ENCODE measurements at regions not wholly inside any gene's neighbourhood (a gene's known extent, or its start where the extent isn't known, plus 50 kb on each side); places are given as distances from the start of the nearest gene placed in this dataset.
"Not testable (repeated sequence)": the region's sequence is repeated elsewhere in the genome, so short reads cannot be mapped to it uniquely, and the experiment has no call there.

DNA sequence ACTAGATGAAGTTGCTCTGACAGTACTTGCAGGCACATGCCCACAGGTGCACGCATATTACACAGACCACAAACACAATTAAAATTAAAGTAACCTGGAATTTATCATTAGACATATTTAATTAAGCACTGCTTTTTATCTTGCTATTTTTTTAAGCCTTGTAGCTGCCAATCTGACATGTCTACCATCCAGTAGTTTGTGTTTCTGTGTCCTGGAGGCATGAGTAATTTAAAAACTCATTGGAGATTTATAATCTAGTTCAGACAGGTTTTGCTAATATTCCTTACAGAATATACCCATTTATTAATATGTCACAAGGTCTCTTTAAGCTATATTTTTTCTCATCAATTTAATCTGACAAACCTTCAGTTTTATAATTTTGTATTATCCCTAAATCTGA lies 445.0 kb upstream of the KLF6 start:
- no peak for DNase-seq (ENCODE audit: low spot score)

DNA sequence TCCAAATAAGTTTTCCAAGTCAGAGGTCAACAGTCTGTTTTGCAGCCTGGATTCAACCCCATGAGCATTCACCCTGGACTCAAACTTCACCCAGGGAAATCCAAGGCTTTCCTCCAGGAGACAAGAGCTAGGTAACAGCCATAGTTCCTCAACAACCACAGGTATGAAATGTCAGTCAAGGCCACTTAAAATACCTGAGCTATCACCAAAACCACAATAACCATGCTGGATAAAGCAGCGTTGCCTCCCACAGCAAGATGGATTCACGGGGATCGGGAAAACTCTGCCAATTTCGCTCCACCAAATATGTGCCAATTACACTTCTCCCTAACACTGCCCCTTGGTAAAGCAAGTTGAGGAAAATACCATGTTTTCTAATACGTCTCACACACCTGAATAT lies 444.1 kb upstream of the KLF6 start:
- no peak for DNase-seq (ENCODE audit: low spot score)

DNA sequence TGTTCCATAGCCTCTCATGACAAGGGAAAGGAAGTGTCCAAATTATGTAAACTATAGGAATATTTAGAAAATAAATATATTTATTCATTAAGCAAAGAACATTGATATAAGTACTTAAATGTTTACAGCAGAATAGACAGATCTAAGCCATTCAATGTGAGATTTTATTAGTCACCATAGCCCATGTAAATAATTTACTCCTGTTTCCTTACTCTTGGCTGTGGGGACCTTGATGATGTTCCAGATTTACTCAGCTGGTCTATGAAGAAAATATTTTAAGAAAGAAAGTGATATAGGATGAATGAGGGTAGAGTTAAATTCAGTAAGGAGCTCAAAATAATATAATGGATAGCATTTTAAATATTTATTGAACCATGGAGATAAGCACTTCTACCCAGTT lies 442.6 kb upstream of the KLF6 start:
- no peak for DNase-seq (ENCODE audit: low spot score)

DNA sequence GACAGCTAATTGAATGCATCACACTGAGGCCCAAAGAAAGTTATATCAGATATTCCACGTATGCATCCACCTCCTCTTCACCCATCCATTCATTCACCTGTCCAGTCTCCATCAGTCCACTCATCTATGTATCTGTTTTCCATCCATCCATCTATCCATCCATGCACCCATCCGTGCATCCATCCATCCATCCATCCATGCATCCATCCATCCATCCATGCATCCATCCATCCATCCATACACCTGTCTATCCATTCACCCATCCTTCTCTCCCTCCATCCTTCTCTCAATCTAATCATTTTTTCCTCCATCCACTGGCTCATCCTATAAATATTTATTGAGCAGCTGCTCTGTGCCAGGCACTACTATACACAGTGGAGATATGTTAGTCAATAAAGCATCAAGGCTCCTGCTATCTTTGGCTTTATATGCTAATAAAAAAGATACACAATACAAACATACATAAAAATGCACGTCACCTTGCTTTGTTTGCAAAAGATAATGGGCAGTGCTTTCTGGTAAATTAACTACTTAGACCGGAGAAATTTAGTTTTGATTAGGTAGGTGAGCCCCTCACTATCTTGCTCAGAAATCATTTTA lies 442.0 kb upstream of the KLF6 start:
- DNase-seq (ENCODE audit: low spot score): no peak

DNA sequence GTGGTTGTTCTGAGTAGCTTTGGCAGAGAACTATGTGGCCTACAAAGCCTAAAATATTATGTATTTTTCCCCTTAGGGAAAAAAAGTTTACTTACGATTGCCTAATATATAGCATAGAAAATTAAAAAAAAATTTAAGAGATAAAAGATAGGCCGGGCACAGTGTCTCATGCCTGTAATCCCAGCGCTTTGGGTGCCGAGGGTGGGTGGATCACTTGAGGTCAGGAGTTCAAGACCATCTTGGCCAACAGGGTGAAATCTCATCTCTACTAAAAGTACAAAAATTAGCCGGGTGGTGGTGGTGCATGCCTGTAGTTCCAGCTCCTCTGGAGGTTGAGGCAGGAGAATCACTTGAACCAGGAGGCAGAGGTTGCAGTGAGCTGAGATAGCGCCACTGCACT lies 439.2 kb upstream of the KLF6 start:
- no peak for DNase-seq (ENCODE audit: low spot score)

GRCh38 chr10:4221310-4221709 lies 436.3 kb upstream of the KLF6 start:
- DNase-seq (ENCODE audit: low spot score): not testable (repeated sequence)

DNA sequence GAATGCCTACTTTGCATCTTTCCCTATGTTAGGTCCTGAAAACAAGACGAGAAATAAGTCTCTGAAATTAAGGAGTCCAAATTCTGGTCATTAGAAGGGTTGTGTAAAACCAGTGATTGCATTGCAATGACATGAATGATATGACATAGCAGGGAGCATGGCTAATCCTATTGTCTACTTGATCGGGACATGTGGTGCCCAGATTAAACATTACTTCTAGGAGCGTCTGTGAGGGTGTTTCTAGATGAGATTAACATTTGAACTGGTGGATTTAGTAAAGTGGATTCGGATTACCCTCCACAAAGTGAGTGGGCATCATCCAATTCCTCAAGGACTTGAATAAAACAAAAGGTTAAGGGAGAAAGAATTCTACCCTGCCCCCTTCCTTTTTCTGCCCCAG lies 434.9 kb upstream of the KLF6 start:
- DNase-seq (ENCODE audit: low spot score): no peak

DNA sequence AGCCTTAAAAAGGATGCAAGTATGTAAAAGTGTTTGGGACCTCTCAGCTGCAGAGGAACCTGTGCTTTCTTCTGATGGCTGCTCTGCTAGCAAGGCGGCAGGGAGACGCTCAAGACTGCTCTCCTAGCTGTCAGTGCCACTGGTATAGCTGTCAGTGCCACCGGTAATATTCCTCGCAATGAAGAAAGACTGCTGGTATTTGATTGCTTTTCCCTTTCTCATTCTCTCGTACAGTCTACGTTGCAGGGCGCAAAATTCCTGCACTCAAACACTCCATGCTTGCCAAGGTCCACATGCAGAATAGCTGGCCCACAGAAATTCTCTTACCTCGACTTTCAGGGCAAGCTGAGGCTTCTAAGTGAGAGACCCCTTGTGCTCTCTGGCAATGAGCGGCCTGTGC lies 432.6 kb upstream of the KLF6 start:
- DNase-seq (ENCODE audit: low spot score): no peak

DNA sequence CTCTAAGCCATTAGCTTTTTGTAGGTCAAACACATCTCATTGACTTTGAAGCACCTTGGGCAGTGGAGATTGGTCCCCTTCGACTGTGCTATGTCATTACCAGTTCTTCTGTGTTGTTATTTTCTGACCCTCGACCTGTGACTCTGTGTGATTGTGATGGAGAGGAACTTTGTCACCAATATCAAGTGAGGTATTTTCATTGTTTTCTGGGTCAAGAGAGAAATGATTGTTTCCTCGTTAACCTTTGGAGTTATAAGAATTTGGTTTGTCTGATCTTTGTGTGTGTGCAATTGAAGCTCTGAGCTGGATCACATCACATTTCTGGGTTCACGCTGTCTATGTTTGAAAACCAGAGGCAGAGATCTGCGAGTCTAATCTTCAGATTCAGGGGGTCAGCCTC lies 432.2 kb upstream of the KLF6 start:
- DNase-seq (ENCODE audit: low spot score): no peak

- DNase-seq (ENCODE audit: low spot score): no peak
These were observed 431.7 kb upstream of the KLF6 start for GRCh38 chr10:4216726-4217125.

DNA sequence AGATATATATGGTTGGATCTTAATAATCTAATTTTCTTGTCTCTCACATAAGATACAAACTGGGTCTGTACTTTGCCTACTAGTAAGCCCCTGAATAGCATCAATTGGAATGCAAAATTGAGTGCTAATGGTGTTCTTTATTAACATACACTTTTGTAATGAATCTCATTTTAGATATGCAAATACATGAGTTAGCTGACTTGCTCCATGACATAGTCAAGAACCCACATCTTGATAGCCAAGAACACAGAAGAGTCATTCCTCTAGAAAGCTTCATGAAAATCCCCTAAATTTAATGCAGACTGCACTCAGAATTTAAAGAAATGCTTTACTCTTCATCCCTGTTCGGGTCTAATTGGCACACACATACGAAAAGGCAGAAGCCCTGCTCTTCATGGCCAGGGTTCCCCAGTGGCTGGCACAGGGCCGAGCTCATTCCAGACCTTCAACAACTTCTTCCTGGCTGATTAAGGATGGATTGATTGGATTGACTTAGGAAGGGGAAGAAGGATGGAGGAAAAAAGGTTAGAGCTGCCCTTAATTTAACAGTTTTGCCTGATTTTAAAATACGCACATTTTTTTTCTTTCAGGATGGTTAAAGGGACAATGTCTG lies 431.1 kb upstream of the KLF6 start:
- DNase-seq (ENCODE audit: low spot score): no peak

DNA sequence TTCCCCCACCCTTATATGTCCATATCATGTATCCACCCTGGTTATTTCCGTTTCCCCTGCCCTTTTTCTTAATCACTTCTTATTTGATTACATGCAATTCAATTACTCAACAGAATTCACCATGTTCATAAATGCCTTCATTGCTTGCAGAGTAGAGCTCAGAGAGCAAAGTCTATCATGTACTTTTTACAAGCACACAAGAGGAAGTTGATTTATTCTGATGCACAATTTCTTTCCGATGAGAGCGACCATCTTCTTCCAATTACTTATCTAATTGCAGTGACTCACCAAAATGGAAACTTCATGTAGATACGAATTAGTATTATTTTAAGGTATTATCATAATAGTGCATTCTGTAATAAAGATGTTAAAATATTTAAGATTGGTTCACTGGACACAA lies 430.5 kb upstream of the KLF6 start:
- DNase-seq (ENCODE audit: low spot score): no peak

GRCh38 chr10:4214908-4215307 lies 429.9 kb upstream of the KLF6 start:
- peak; percentile 40 for DNase-seq (ENCODE audit: low spot score)

- no peak for DNase-seq (ENCODE audit: low spot score)
These were observed 428.4 kb upstream of the KLF6 start for GRCh38 chr10:4213441-4213840.

DNA sequence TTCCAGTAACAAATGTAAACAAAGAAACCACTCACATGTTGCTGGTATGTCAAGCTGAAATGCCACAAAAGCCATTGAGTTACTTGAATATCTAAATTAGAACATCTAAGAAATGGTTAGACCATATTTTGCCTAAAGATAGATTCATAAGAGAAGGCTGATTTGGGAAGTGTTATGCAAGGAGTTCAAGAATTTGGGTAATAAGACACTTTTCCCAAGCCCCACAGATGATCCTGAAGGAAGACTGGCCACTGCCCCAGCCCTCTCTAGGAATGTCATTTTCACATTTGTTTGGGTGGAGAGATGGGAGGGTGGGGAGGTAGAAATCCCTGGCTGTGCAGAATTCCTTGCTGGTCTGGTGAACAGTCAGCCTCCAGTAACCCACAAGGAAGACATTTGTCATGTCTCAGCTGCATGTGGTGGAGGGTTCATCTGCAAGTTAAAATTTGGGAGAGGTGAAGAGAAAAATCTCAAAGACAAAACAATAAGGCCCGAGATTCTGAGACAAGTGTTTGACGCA lies 427.2 kb upstream of the KLF6 start:
- no peak for DNase-seq (ENCODE audit: low spot score)

- no peak for DNase-seq (ENCODE audit: low spot score)
These were observed 423.5 kb upstream of the KLF6 start for GRCh38 chr10:4208499-4208898.

DNA sequence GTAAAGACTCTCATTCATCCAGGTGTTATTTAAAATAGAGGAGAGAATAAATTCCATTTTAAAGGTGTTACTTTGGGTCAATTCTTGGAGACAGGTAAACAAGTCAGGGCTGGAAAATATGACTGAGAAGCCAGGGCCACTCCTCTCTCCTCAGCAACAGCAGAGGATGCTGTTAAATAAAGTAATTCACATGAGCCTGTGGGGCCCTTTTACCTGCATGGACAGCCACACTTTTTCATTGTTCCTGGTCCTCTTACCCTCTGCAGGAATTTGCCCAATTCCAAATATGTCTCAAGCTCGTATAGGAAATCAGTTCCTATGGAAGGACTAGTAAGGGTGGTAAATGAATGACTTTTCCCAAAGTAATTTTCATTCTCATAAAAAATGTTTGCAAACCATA lies 420.1 kb upstream of the KLF6 start:
- DNase-seq (ENCODE audit: low spot score): no peak

- DNase-seq (ENCODE audit: low spot score): no peak
These were observed 417.9 kb upstream of the KLF6 start for GRCh38 chr10:4202938-4203337.

DNA sequence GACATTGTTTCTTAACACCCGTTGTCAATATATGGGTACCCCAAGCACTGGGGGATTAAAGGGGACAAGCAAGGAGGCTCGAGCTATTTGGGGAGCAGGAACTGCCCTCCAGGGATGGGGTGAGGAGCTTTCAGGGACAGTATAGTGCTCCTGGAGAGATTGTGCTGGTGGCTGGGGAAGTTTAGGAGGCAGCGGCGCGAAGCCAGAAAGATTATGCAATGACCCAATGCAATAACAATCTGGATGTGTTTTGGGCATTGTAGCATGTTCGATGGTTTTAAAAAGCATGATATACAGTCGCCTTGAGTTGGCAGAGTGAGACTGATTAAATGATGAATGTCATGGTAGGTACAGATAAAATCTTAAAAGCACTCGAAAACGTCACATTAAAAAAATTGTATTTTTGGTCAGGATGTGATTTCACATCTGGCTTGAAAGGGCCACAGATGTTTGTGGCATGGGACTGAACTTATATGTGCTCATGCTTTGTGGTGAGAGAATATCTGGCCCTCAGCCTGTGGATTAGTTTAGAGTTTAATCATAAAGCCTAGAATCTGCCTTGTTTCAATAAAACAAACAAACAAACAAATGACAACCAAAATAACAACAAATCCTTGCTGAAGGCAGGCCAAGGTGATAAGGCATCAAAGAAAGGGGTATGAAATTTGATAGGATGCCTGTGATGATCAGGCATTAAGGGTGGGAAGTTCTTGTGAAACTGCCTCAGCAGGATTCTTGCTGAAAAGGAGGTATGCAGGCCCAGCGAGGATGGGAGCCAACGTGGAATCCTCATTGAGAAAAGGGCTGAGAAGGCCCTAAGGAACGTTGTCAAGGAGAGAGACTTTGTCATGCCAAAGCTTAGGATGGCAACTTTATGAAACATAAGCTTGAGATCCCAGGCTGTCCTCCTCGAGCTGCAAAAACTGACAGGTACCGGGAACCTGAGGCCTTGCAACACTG lies 417.1 kb upstream of the KLF6 start:
- no peak for DNase-seq (ENCODE audit: low spot score)

DNA sequence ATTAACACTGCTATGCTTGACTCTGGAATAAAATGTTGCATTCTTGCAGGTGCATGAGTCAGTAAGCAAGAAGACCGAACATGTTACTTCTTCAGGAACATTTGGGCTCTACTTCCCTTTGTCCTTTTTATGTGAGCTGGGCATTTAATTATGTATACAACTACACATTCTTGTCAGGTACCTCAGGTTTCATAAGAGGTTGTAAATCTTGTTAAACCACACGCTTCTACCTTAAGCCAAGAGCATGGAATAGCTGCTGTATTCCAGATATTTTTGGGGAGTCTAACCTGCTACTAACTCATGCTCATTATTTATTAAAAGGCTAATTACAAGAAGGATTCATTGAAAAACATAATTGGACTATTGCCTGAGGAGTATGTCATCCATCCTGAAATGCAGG lies 414.2 kb upstream of the KLF6 start:
- no peak for DNase-seq (ENCODE audit: low spot score)

DNA sequence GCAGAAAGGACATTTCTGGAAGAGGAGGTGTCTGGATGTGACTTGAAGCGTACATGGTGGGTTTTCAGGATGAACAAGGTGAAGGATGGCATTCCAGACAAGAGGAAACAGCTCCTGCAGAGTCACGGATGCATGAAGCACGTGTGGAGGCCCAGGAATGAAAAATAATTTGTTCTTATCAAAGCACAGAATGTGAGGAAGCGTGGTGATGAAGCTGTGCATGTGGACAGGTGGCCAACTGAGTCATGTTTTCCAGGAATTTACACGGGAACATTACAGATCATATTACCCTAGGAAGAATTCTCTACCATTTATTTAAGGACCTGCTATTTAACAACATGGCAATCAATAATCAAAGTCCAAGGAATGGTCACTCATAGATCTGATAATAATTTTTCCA lies 413.2 kb upstream of the KLF6 start:
- DNase-seq (ENCODE audit: low spot score): no peak

- no peak for DNase-seq (ENCODE audit: low spot score)
These were observed 412.7 kb upstream of the KLF6 start for GRCh38 chr10:4197676-4198075.

GRCh38 chr10:4196771-4197390 lies 411.9 kb upstream of the KLF6 start:
- peak; percentile 24 for DNase-seq (ENCODE audit: low spot score)
